Stimulated activated naive CD4-positive, alpha-beta T cell (primary cell): ENCODE measurements at regions not wholly inside any gene's neighbourhood (a gene's known extent, or its start where the extent isn't known, plus 50 kb on each side); places are given as distances from the start of the nearest gene placed in this dataset.
"Not testable (repeated sequence)": the region's sequence is repeated elsewhere in the genome, so short reads cannot be mapped to it uniquely, and the experiment has no call there.

Experiments
- DNase-seq, 6 experiments: peaks; one replicate each; lab custom pipeline; 2025; lab: John Stamatoyannopoulos, UW

DNA sequence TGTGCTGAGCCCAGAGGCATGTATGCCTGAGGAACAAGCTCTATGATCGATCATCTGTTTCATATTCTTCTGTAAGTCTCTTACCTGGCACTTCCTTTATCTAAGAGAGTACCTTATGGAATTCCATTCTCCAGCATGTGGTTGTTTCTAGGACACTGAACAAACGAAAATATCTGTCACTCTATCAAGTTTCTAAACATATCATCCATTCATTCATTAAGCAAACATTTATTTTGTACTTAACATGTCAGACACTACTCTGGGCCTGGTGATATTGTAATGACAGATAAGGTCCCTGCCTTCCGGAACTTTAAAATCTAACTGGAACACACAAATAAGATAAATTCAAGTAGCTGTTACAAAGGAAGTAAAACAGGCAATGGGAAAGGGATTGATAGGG lies 477.1 kb downstream of the IGSF11 start:
- DNase-seq, result no peak

DNA sequence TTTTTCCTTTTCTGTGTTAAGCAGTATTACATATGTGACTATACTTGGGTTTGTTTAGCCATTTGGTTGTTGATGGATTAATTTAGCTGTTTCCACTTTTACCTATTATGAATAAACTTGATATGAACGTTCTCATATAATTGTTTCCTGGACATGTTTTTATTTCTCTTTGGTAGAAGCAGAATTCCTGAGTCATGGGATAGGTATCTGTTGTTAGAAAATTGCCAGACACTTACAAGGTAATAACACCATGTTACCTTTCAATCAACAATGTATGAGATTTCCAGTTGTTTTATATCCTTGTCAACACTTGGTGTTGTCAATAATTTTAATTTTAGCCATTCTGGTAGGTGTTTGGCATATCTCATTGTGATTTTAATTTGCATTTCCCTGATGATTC lies 475.4 kb downstream of the IGSF11 start:
- DNase-seq, result no peak

DNA sequence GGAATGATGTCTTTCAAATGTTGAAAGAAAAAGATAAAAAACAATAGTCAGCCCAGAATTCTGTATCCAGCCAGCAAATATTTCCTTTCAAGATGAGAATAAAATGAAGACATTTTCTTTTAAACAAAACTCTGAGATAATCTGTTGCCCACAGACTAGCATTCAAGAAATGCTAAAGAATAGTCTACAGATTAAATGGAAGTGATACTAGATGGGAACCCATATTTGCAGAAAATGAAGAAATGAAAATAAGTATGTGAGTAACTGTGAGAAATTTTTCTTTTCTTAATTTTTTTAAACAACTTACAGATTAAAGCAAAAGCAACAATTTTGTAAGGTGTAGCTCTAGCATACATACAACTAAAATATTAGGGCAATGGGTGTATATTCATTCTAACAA lies 469.8 kb downstream of the IGSF11 start:
- DNase-seq, result no peak

DNA sequence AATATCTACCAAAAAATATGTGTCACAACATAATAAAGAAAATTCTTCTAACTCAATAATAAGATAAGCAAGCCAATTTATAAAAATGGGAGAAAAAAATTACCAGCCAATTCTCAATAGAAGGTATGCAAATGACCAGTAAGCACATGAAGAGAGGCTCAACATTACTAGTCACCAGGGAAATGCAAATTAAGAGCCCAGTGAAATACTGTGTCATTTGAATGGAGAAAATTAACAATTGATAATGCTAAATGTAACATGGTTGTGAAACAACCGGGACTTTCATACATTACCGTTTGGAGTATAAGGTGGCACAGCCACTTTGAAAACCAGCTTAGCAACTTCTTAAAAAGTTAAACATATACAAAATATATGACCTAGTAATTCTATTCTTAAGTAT lies 460.7 kb downstream of the IGSF11 start:
- DNase-seq, result no peak

DNA sequence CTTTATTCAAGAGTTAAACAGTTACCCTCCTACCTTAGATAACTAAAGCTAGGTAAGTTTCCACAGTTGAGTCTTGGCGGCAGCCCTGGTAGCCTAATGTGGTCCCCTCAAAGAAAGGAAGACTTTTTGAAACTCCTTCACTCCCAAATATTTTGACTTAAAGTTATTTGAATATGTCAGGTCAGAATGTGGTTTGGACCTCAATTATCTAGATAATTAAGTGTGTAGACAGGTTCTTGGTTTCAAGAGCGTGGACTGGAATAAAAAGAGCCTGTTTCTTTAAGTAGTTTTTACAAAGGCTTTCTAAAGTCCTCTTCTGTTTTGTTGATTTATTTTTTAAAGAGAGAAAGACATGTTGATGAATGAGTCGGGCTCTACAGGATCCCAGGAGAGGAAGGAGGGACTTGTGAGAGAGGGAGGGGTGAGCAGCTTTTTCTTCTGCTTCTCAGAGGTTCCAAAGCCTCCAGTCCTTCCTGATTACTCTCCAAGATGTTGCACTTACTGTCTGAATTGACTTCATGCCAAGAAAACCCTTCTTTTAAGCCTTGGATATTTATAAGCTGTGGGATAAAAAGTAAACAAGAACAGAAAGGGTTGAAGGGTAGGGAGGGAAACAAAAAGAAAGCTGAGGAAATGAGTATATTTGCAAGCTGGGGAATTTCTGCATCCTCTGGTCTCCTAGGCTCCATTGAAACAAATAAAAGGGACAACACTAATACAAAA lies 457.4 kb downstream of the IGSF11 start:
- DNase-seq, result no peak

DNA sequence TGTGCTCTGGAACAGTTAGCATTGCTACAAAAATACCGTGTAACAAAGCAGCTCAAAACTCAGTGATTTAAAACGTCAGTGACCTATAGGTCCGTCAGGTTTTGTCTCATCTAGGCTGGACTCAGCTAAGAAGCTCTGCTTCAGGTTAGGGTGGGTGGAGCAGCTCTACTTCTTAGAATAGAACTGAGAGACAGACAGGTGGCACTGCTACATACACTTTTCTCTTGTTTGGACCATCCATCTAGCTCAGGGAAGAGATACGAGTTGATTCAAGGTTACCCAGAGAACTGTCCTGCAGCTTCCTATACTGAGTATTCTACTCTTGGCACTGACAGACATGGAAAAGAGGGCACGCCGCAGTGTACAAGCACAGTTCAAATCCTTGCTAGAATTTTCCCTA lies 456.1 kb downstream of the IGSF11 start:
- DNase-seq, result no peak

DNA sequence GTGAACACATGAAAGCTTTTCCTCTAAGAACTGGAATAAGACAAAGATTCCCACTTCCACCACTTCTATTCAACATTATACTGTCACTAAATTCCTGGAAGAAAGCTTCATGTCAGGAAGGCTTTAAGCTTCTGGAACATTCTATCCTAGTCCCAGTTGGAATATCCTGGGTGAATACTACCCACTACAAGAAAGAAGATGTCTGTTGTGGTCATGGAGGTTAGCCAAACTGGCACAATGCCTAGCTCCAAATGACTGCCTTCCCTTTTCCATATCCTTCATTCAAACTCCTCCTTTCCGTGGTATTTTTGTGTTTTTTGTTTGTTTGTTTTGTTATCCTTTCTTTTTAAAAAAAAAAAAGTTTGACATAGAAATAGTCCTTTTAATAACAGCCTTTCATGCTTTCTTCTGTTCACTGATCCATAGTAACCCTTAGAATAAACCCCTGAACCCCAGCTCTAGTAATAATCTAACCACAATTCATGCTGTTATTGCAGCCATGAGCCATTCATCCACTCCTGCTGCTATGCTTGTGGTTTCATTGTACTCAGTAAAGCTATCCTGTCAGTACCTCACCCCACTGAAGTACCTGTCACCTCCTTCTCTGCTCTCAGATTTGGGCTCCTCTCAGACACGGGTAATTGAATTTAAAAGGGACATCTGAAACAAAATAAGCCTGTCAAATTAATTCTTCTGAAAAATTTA lies 447.5 kb downstream of the IGSF11 start:
- no peak for DNase-seq

DNA sequence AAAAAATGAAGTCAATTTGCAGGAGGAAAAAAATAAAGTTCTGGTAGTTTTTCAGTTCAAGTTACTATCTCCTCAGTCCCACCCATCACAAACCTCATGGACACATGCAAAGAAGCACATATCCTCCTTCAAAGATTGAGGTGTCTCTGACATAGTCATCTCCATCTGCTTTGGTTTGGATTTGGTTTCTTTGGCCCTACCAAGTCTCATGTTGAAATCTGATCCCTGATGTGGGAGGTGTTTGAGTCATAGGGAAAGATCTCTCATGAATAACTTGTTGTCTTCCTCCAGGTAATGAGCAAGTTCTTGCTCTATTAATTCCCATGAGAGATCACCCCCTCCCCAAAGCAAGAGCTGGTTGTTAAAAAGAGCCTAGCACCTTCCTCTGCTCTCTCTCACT lies 446.8 kb downstream of the IGSF11 start:
- DNase-seq, result no peak

DNA sequence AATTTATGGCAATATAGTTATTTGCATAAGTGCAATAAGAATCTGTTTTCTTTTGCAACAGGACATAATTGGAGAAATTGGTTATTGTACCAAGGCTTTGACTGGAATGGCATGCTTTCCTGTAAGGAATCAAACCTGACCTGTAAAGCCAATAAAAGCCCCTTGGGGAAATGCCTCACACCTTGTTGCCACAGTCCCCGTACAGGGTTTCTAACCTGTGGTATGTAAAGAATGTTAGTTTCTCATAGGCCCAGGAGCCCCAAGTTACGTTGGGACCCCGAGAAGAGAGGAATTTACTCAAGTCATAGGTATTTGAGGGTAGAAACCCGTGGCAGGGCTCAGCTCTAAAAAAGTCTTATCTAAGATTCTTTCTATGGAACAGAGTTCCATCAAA lies 441.4 kb downstream of the IGSF11 start:
- DNase-seq, result no peak

DNA sequence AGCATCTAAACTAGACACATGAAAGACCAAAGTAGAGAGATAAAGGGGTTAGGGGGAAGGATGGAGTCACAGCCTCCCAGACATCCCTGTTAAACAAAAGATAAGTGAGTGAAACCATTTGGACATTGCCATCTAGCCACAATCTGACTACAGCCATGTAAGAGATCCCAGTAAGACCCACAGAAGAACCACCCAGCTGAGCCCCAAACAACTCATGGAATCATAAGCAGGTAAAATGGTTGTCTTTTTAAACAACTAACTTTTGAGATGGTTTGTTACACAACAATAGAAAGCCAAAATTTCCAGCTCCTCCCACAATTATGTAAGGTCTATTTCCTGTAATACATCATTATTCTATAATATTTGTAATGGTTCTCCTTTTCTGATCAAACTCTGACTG lies 437.5 kb downstream of the IGSF11 start:
- no peak for DNase-seq

DNA sequence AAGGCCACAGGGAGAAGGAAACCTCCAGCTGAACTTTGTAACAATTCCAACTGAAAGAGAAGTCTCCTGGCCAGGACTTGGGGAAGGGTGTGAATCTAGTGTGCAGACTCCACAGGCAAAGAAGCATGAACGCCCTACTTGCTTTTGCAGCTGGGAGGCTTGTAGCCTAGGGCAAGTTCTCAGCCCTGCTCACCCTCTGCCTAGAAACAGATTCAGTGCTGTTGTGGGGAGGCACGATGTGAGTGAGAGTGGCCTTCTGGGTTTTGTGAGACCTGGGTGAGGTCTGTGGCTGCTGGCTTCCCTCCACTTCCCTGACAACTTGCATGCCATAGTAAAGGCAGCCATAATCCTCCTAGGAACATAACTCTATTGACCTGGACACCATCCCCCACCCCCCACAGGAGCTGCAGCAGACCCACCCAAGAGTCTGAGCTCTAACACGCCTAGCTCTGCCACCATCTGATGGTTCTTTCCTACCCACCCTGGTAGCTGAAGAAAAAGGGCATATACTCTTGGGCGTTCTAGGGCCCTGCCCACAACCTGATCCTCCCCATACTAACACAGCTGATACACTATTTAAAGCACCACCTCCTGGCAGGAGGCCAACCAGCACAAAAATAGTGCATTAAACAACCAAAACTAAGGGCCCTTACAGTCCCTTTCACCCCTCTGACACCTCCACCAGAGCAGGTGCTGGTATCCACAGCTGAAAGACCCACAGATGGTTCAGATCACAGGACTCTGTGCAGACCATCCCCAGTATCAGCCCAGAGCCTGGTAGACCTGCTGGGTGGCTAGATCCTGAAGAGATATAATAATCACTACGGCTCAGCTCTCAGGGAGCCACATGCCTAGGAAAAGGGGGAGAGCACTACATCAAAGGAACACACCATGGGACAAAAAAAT lies 426.5 kb downstream of the IGSF11 start:
- no peak for DNase-seq

DNA sequence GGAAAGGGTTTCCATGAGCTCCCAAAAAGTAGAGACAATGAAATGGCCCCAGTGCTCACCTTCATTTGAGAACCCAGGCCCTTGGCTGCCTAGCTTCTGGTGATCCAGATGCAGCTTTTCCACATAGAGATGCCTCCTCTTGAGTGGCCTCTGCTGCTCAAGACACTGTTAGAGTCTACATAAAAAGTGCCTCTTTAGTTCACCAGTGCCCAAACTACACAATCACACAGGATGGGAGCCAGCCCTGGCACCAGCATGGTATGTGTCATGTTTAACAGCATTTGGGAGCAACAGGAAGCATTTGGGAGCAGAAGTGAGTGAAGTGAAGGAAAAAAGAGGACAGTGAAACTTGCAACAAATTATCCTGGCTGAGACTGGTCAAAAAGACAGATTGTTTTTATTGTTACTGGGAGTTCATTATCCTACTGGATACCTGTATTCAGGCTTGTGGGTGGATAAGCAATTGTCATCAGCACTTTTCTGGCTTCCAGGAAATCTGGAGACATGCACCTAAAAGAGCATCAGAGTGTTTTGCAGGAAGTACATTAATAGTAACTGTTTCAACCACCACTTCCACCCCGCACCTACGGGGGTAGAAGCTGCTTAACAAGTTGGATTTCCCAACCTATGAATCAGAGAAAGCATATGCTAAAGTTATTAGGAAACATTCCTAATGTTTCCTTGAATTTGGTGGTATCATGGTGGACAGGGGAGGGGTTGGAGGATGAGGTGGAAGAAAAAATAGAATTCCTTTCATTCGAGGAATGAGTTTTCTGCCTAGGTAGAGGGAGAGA lies 416.2 kb downstream of the IGSF11 start:
- DNase-seq, result no peak

DNA sequence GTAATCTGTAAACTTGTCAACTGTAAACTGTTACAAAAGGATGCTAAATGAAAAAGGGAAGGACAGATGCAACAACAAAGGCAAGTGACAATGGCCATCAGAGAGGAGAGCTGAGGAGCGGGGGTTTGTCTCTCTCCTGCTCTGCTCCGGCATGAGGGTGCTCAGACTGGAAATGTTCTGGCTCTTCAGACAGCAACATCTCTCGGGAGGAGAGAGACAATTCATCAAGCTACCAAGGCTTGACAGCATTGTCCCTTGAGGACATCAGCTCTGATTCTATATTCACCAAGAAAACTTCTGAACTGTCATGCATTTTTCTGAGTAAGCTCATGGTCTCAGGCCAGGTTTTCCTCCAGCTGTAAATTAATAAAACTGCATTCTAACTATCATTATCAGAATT lies 408.2 kb downstream of the IGSF11 start:
- DNase-seq, result no peak

DNA sequence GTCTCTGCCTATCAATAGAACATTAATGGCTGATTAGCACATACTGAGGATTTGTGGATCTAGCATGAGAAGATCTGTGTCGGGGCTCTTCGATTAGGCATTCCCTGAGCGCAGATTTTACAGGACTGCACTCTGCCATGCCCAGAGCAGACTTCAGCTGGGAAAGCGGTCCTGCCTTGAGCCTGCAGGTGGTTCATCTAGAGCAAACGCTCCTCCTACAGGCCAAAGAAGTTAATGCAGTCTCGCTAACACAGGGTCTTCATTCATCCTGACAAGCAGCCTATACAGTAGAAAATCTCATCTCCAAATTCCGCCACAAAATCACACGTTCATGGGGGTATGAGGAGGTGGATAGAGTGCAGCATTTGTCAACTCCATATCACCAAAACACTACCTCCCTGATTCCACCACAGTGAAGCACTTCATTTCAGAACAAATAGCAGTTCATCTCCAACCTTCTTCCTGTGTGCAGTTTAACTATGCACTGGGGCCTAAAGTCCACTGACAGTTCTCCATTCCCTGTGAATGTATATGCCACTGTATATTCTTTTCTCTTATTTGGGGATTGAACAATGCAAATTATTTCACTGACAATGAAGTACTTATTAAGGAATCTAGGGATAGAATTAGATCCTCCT lies 405.8 kb downstream of the IGSF11 start:
- no peak for DNase-seq

DNA sequence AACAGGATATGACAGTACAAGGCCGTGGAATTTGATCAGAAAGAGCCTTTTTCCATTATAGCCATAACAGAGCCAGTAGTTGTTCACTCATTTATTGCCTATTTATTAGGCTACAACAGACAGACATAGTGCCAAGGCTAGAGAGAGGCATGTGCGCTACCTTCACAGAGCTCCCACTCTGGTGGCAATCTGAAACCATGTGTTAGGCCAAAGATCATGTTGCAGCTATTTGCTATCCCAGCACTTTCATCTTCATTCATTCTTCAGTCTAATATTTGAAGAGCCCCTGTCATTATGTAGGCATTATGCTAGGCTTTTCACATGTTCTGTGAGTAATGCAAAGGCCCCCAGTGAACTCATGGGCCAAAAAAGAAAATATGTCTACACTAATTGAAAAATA lies 404.8 kb downstream of the IGSF11 start:
- DNase-seq, result no peak

DNA sequence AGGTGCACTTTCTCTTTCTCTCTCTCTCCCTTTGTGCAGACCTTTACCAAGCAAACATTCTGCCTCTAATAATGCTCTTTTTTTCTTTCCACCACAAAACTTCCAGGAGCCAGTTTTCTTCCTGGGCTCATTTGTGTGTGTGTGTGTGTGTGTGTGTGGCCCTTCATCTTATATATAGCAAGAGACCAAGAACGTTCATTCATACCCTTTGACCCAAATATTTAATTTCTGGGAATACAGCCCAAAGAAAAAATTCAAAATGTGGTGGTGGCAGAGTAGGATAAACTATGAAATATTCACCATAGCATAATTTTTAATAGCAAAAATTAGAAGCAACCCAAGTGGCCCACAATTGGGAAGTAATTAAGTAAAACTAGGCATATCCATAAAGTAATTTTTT lies 398.9 kb downstream of the IGSF11 start:
- DNase-seq, result no peak

DNA sequence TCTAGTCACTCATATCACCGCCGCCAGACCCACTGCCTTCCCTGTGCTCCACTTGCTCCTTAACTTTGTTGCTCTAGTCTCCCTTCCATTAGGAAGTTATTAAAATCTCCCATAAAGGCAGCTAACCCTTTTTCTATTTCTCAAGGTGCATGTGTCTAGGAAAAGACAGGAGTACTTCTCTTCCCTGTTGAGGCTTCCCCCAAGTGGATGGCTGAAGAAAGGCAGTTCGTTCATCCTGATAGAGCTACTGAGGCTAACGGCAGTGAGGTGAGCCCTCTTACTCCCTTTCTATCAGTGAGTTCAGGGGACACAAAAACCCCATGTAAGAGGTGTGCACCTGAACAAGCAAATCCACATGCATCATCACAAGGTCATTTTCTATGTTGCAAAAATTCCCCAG lies 397.8 kb downstream of the IGSF11 start:
- DNase-seq, result no peak

DNA sequence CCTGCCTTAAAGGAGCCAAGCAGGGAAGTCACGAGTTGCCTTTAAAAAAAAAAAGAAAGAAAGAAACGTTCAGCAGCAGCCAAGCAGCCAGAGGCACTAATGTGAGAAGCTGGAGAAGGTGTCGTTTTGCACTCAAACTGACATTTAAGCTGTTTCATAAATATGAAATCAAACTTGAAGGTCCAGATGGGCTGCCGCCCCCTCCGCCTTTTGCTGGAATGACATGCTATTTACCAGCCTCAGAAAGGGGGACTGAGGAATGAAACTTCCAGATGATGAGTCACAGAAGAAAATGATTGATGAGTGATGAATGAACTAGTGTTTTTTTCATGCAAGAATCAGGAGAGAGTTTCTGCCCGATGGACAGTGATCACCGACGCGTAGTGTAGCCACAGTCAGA lies 396.8 kb downstream of the IGSF11 start:
- no peak for DNase-seq

DNA sequence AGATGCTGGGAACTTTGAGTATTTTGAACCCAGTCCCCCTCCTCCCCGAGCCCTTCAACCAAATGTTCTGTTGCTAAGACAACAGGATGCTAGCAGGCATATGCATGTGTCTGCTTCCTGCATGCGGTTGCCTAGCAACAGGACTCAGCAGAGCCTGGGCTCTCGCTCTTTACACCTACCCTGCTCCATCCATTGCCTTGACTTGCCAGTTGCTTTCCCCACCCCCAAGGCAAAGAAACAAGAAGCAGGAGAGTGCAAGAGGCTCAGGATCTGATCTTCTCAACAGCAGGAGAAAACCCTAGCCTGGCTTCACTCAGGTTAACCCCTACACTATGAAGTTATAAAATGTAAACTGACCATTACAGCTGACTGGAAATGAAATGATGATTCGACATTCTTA lies 393.0 kb downstream of the IGSF11 start:
- DNase-seq, result no peak

DNA sequence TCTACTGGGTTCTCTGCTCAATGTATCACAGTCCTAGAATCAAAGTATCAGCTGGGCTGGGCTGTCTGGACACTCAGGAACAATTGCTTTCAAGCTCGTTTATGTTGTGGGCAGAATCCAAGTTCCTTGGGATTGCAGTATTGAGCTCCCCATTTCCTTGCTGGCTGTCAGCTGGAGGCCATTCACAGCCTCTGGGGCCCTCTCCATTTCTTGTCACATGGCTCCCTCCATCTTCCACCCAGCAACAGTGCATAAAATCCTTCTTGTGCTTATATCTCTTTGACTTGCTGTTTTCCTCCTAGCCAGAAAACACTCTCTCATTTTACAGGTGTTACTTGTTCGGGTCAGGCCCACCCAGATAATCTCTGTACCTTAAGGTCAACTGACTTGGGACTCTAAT lies 363.5 kb downstream of the IGSF11 start:
- no peak for DNase-seq

DNA sequence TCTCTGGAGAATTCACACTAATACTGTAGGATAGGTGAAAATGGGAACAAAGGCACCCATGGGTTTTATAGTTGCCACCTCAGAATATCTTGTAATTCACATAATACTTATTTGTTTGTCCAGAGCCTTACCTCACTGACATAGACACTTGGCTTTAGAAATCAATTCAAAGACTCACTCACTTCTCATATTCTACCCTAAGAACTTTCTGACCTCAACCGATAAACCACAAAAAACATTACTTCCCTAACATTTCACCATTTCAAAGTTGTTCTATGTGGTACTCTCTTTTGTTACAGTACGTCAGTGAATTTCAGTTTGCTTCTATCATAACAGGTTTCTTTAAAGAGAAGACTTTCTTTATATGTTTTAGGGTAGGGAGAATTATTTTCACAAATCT lies 359.3 kb downstream of the IGSF11 start:
- DNase-seq, result no peak

DNA sequence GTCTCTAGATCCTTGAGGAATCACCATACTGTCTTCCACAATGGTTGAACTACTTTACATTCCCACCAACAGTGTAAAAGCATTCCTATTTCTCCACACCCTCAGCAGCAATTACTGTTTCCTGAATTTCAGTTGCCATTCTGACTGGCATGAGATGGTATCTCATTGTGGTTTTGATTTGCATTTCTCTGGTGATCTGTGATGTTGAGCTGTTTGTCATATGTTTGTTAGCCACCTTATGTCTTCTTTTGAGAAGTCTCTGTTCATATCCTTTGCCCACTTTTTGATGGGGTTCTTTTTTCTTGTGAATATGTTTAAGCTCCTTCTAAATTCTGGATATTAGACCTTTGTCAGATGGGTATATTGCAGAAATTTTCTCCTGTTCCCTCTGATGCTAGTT lies 356.0 kb downstream of the IGSF11 start:
- not testable (repeated sequence) for DNase-seq
